K562 (cell line): ENCODE measurements at regions not wholly inside any gene's neighbourhood (a gene's known extent, or its start where the extent isn't known, plus 50 kb on each side); places are given as distances from the start of the nearest gene placed in this dataset.

ENCODE experiments used
- ATAC-seq: fragments of 200-7000 bp; cut with Tn5 transposase; 3 replicates; pipeline ENCODE4 v1.9.1; 2020; ENCODE audit warnings: moderate library complexity
- BruUV-seq: library from RNA; stranded (reverse); fragments of 400-500 nt; replicated peaks from 2 replicates; lab custom pipeline; 2021; lab: Mats Ljungman, UMichigan
- CTCF ChIA-PET: fragments of 300-600 bp; formaldehyde crosslinking; extraction: SDS; loops from one replicate; lab custom pipeline; 2021; ENCODE audit warnings: low intra/inter-chr PET ratio; lab: Yijun Ruan, JAX
- POLR2A ChIA-PET: fragments of 300-600, 350-650 bp; sonication (Branson Sonifier 250); formaldehyde crosslinking; extraction: SDS; loops from one replicate; lab custom pipeline; 2021; ENCODE audit warnings: antibody characterized with exemption, inconsistent platforms; lab: Yijun Ruan, JAX
- DNase-seq, 4 experiments: peaks; one replicate each; pipeline versions ENCODE4 v3.0.0 to v3.0.0-alpha.2; 2011 to 2018; ENCODE audit warnings: low spot score in 3 of 4, mixed read lengths in 3 of 4; ENCODE audit errors: extremely low read depth in 1 of 4
- FAIRE-seq: peaks from 2 replicates; lab custom pipeline; 2011; peaks lifted over from hg19 to GRCh38; lab: Jason Lieb, UNC
- H2AFZ ChIP-seq: 2 replicates; pipeline ENCODE4 v1.6.0; 2011; ENCODE audit warnings: low read depth, low read length, control low read depth, inconsistent platforms
- H3K27ac ChIP-seq: fragments of 200-600 bp; 3 replicates; pipeline ENCODE4 v1.8.0; 2011; ENCODE audit warnings: low read depth, mild to moderate bottlenecking, control low read depth, inconsistent platforms, low read length, moderate library complexity, mixed read lengths; ENCODE audit errors: extremely low read depth
- H3K27me3 ChIP-seq, 2 experiments: fragments of 300-600 bp in 1 of 2; 2 replicates in 1 of 2; 3 replicates in 1 of 2; pipeline versions ENCODE4 v1.6.0 to v1.8.0; 2011; ENCODE audit warnings: inconsistent platforms in 2 of 2, low read length in 2 of 2, mild to moderate bottlenecking in 1 of 2, mixed read lengths in 1 of 2, moderate library complexity in 1 of 2; ENCODE audit not compliant: control insufficient read depth in 2 of 2, insufficient read depth in 2 of 2
- H3K36me3 ChIP-seq: fragments of 300-600 bp; 3 replicates; pipeline ENCODE4 v1.8.0; 2011; ENCODE audit warnings: mild to moderate bottlenecking, low read length, inconsistent platforms; ENCODE audit not compliant: control insufficient read depth, insufficient read depth
- H3K4me1 ChIP-seq, 2 experiments: fragments of 200-600 bp in 1 of 2; replicated peaks in 1 of 2; 2 replicates in 1 of 2; 3 replicates in 1 of 2; pipeline versions ENCODE4 v1.5.1 to v1.8.0; 2011; ENCODE audit warnings: inconsistent platforms in 2 of 2, low read length in 2 of 2, mild to moderate bottlenecking in 1 of 2, mixed read lengths in 1 of 2, moderate library complexity in 1 of 2; ENCODE audit not compliant: control insufficient read depth in 2 of 2, insufficient read depth in 2 of 2
- H3K4me2 ChIP-seq: 2 replicates; pipeline ENCODE4 v1.6.1; 2011; ENCODE audit warnings: low read length, control low read depth, inconsistent platforms, mixed read lengths; ENCODE audit not compliant: insufficient read depth
- H3K4me3 ChIP-seq: fragments of 200-600 bp; sonication (generic), shearing (Covaris generic); 2 replicates; pipeline ENCODE4 v1.5.1; 2016; ENCODE audit warnings: control low read depth, inconsistent platforms
- H3K79me2 ChIP-seq: fragments of 200-600 bp; 3 replicates; pipeline ENCODE4 v1.8.0; 2011; ENCODE audit warnings: low read length, inconsistent platforms; ENCODE audit not compliant: control insufficient read depth, insufficient read depth
- H3K9ac ChIP-seq, 2 experiments: 2 replicates each; pipeline versions ENCODE4 v1.6.0 to v1.6.1; 2011; ENCODE audit warnings: low read depth in 2 of 2, low read length in 2 of 2, control low read depth in 1 of 2, inconsistent platforms in 1 of 2, mild to moderate bottlenecking in 1 of 2, mixed read lengths in 1 of 2; ENCODE audit not compliant: insufficient read depth in 1 of 2
- H3K9me1 ChIP-seq: one replicate; pipeline ENCODE4 v1.6.0; 2011; ENCODE audit warnings: inconsistent platforms, mild to moderate bottlenecking, low read length, moderate library complexity; ENCODE audit not compliant: control insufficient read depth, insufficient read depth
- H3K9me3 ChIP-seq: replicated peaks from 2 replicates; pipeline ENCODE4 v1.5.1; 2011; ENCODE audit warnings: low read depth, low read length, inconsistent platforms; ENCODE audit not compliant: control insufficient read depth, insufficient read depth
- H4K20me1 ChIP-seq: replicated peaks from 2 replicates; pipeline ENCODE4 v1.6.1; 2011; ENCODE audit warnings: low read length, inconsistent platforms, mixed read lengths; ENCODE audit not compliant: control insufficient read depth, insufficient read depth
- CREB1 ChIP-seq, 2 experiments: sonication (generic) in 1 of 2; formaldehyde crosslinking in 1 of 2; IDR thresholded peaks; 2 replicates each; pipeline versions ENCODE4 v1.6.1 to v1.8.0; 2012 to 2022; ENCODE audit warnings: inconsistent platforms in 1 of 2, mild to moderate bottlenecking in 1 of 2, missing genetic modification reagents in 1 of 2, moderate library complexity in 1 of 2
- CSDE1 ChIP-seq, 2 experiments: fragments of 450-650 bp; IDR thresholded peaks; 2 replicates each; pipeline ENCODE4 v1.6.1; 2016; ENCODE audit warnings: mild to moderate bottlenecking in 1 of 2
- DLX4 ChIP-seq: fragments of 250-450 bp; sonication (Bioruptor Pico); IDR thresholded peaks from 2 replicates; pipeline ENCODE4 v1.6.1; 2021; ENCODE audit warnings: mild to moderate bottlenecking
- EZH2 ChIP-seq: IDR thresholded peaks from 2 replicates; pipeline ENCODE4 v1.6.1; 2012; ENCODE audit warnings: low read depth, mild to moderate bottlenecking, inconsistent platforms, low read length, borderline replicate concordance
- FOS ChIP-seq: IDR thresholded peaks from 3 replicates; pipeline ENCODE4 v1.6.1; 2011; ENCODE audit not compliant: insufficient read length; ENCODE audit errors: extremely low read depth
- MEIS2 ChIP-seq: fragments of 450-650 bp; IDR thresholded peaks from 2 replicates; pipeline ENCODE4 v1.6.1; 2014; ENCODE audit warnings: mild to moderate bottlenecking; ENCODE audit not compliant: partially characterized antibody
- NCOA1 ChIP-seq: fragments of 450-650 bp; IDR thresholded peaks from 2 replicates; pipeline ENCODE4 v1.6.1; 2016; ENCODE audit warnings: low read depth
- PURB ChIP-seq: sonication (generic); formaldehyde crosslinking; IDR thresholded peaks from 2 replicates; pipeline ENCODE4 v1.9.0; 2021; ENCODE audit warnings: low read depth, mild to moderate bottlenecking, missing genetic modification reagents
- RHOXF2B ChIP-seq: fragments of 250-450 bp; sonication (Bioruptor Pico); conservative IDR thresholded peaks from 2 replicates; pipeline ENCODE4 v1.5.1; 2021
- SFPQ ChIP-seq: fragments of 200-400 bp; formaldehyde crosslinking; IDR thresholded peaks from 2 replicates; pipeline ENCODE4 v1.6.1; 2017; ENCODE audit warnings: mild to moderate bottlenecking, low read depth, low read length, moderate library complexity
- SLC30A9 ChIP-seq: fragments of 250-450 bp; sonication (Bioruptor Pico); IDR thresholded peaks from 2 replicates; pipeline ENCODE4 v1.8.0; 2022; ENCODE audit warnings: mild to moderate bottlenecking, moderate library complexity
- SMAD2 ChIP-seq: fragments of 150-350 bp; IDR thresholded peaks from 2 replicates; pipeline ENCODE4 v1.6.1; 2014; ENCODE audit warnings: low read depth, mild to moderate bottlenecking, low read length
- SMC3 ChIP-seq: conservative IDR thresholded peaks from 2 replicates; pipeline ENCODE4 v1.6.1; 2011; ENCODE audit warnings: low read depth, low read length, improper control_type of control experiment; ENCODE audit not compliant: insufficient read depth
- SRF ChIP-seq, 2 experiments: fragments of 250-450, 450-650 bp in 1 of 2; sonication (Bioruptor Pico) in 1 of 2; sonication (generic) in 1 of 2; formaldehyde crosslinking; IDR thresholded peaks; 2 replicates each; pipeline versions ENCODE4 v1.5.0 to v1.5.1; 2020 to 2022; ENCODE audit warnings: mild to moderate bottlenecking in 1 of 2, missing genetic modification reagents in 1 of 2
- SRSF3 ChIP-seq: fragments of 200-400 bp; formaldehyde crosslinking; IDR thresholded peaks from 2 replicates; pipeline ENCODE4 v1.6.1; 2016; ENCODE audit warnings: mild to moderate bottlenecking, low read length, moderate library complexity; ENCODE audit not compliant: insufficient read depth
- TBP ChIP-seq: optimal IDR thresholded peaks from 2 replicates; pipeline ENCODE3; 2011; ENCODE audit warnings: low read depth, low read length, improper control_type of control experiment
- ZNF668 ChIP-seq: fragments of 250-450 bp; sonication (Bioruptor Pico); IDR thresholded peaks from 2 replicates; pipeline ENCODE4 v1.8.0; 2022; ENCODE audit warnings: mild to moderate bottlenecking, inconsistent platforms
- ZNF695 ChIP-seq: fragments of 450-650 bp; formaldehyde crosslinking; IDR thresholded peaks from 2 replicates; pipeline ENCODE4 v1.4.0; 2020; ENCODE audit warnings: mild to moderate bottlenecking, moderate library complexity
- WGBS: fragments of 100-300 bp; shearing (Covaris generic); methylation state at CpG from one replicate; pipeline ENCODE4 v1.1.6; 2016; ENCODE audit warnings: low coverage, mixed read lengths; ENCODE audit not compliant: insufficient coverage; ENCODE audit errors: missing lambda C conversion rate; 5-methylcytosine and 5-hydroxymethylcytosine counted together
- in situ Hi-C: fragments of 300-500 bp; cut with MboI; formaldehyde crosslinking; loops from 4 replicates; pipeline ENCODE4 v1.15.0; 2018; ENCODE audit warnings: inconsistent platforms, mixed read lengths
- intact Hi-C: fragments of 100-400 bp; cut with micrococcal nuclease; formaldehyde crosslinking; loops from 2 replicates; pipeline ENCODE4 v1.14.2; 2022

- ChIA-PET CTCF (no interaction called here), POLR2A (no interaction called here)
- ATAC-seq (no peak), FAIRE-seq (no peak), DNase-seq (no peak)
- no peak overlapping the region for H3K4me2 ChIP-seq
- H3K9me3 ChIP-seq = no peaks in the 10 kb centered on the region
- no peak overlapping the region for H3K4me3 ChIP-seq
- in situ Hi-C loops (no loop called here), intact Hi-C loops (no loop called here)
- no peak overlapping the region for H3K27ac ChIP-seq
- no peaks in the 10 kb centered on the region for H3K36me3 ChIP-seq
- H3K4me1 ChIP-seq = no peaks in the 10 kb centered on the region
- no peaks in the 10 kb centered on the region for H4K20me1 ChIP-seq
- no peak for TF ChIP-seq TBP
- no peak for TF ChIP-seq RHOXF2B (CRISPR knock-in tag)
- no peak for TF ChIP-seq EZH2
- no peak for TF ChIP-seq DLX4 (CRISPR knock-in tag)
- TF ChIP-seq SMAD2 = no peak
- TF ChIP-seq SRSF3 = no peak
- TF ChIP-seq ZNF668 (CRISPR knock-in tag) = no peak
- TF ChIP-seq FOS = no peak
- TF ChIP-seq NCOA1 = no peak
- no peak for TF ChIP-seq SMC3
- TF ChIP-seq SRF (CRISPR knock-in tag; IDR thresholded peaks at IDR 0.05) = no peak
- TF ChIP-seq CSDE1 (IDR thresholded peaks at IDR 0.05) = no peak
- TF ChIP-seq SLC30A9 (CRISPR knock-in tag) = no peak
- no peak for TF ChIP-seq MEIS2
- no peak for TF ChIP-seq SFPQ
- no peak for TF ChIP-seq CREB1 (IDR thresholded peaks at IDR 0.05)
- no peak for TF ChIP-seq CREB1 (CRISPR knock-in tag; IDR thresholded peaks at IDR 0.05)
- no peak for TF ChIP-seq ZNF695
- TF ChIP-seq PURB (CRISPR knock-in tag) = no peak
- no peaks in the 10 kb centered on the region for H3K27me3 ChIP-seq
- H3K9ac ChIP-seq = no peak overlapping the region
- 13% methylated on average over 1 of the region's 1 CpG for WGBS
- no TSS peak for BruUV-seq
- H3K9me1 ChIP-seq = no peaks in the 10 kb centered on the region
- no peaks in the 10 kb centered on the region for H3K79me2 ChIP-seq
- H2AFZ ChIP-seq = no peak overlapping the region
Measured at GRCh38 chrX:94655180-94655579, 981.2 kb downstream of the FAM133A start.
